HCT116 (cell line): ENCODE measurements at regions not wholly inside any gene's neighbourhood (a gene's known extent, or its start where the extent isn't known, plus 50 kb on each side); places are given as distances from the start of the nearest gene placed in this dataset.

ENCODE experiments used
- ATAC-seq: fragments of 200-7000 bp; cut with Tn5 transposase; 2 replicates; pipeline ENCODE4 v1.9.1; 2020; ENCODE audit warnings: mild to moderate bottlenecking, moderate library complexity
- BruUV-seq: library from RNA; stranded (reverse); fragments of 400-500 nt; replicated peaks from 2 replicates; lab custom pipeline; 2021; lab: Mats Ljungman, UMichigan
- CTCF ChIA-PET: fragments of 300-600 bp; sonication (Branson Sonifier 250); formaldehyde crosslinking; loops from one replicate; lab custom pipeline; 2021; ENCODE audit warnings: antibody characterized with exemption; lab: Charles Lee
- POLR2A ChIA-PET: fragments of 300-600, 350-600 bp; sonication (Branson Sonifier 250); formaldehyde crosslinking; loops from one replicate; lab custom pipeline; 2021; ENCODE audit warnings: antibody characterized with exemption; lab: Charles Lee
- RAD21 ChIA-PET, 2 experiments: fragments of 300-600 bp; sonication (Branson Sonifier 250); formaldehyde crosslinking; loops; one replicate each; lab custom pipeline; 2023; ENCODE audit warnings: low total read pairs in 2 of 2; ENCODE audit not compliant: uncharacterized antibody in 2 of 2, unreplicated experiment in 2 of 2, low non-redundant PET in 1 of 2; lab: Charles Lee
- DNase-seq: peaks from one replicate; pipeline ENCODE4 v3.0.0-alpha.2; 2010; ENCODE audit warnings: low read depth, low spot score
- H2AFZ ChIP-seq: fragments of 200-600 bp; shearing (Covaris generic), sonication (generic); 2 replicates; pipeline ENCODE4 v1.6.1; 2017; ENCODE audit warnings: low read depth, mixed run types, mixed read lengths, antibody characterized with exemption, low read length; ENCODE audit not compliant: poor library complexity, severe bottlenecking
- H3K27ac ChIP-seq: 2 replicates; pipeline ENCODE4 v1.5.1; 2012; ENCODE audit warnings: low read depth, low read length
- H3K27me3 ChIP-seq: fragments of 200-600 bp; sonication (generic); 2 replicates; pipeline ENCODE4 v1.6.1; 2016; ENCODE audit warnings: mixed run types, low read length, mixed read lengths; ENCODE audit not compliant: insufficient read depth
- H3K36me3 ChIP-seq, 2 experiments: fragments of 200-500 bp in 1 of 2; fragments of 200-600 bp in 1 of 2; sonication (Bioruptor generic) in 1 of 2; sonication (generic) in 1 of 2; 2 replicates each; pipeline versions ENCODE4 v1.5.1 to v1.6.1; 2014 to 2016; ENCODE audit warnings: low read length in 2 of 2, inconsistent platforms in 1 of 2, mixed read lengths in 1 of 2, mixed run types in 1 of 2; ENCODE audit not compliant: insufficient read depth in 2 of 2, control insufficient read depth in 1 of 2
- H3K4me1 ChIP-seq, 2 experiments: fragments of 200-600 bp in 1 of 2; sonication (generic) in 1 of 2; 2 replicates each; pipeline versions ENCODE4 v1.5.1 to v1.6.1; 2012 to 2017; ENCODE audit warnings: low read length in 2 of 2, inconsistent platforms in 1 of 2, mild to moderate bottlenecking in 1 of 2, mixed read lengths in 1 of 2, mixed run types in 1 of 2, moderate library complexity in 1 of 2; ENCODE audit not compliant: insufficient read depth in 2 of 2, control insufficient read depth in 1 of 2
- H3K4me2 ChIP-seq: fragments of 200-600 bp; sonication (generic); 2 replicates; pipeline ENCODE4 v1.6.1; 2017; ENCODE audit warnings: mixed run types, low read length, mixed read lengths
- H3K4me3 ChIP-seq, 2 experiments: fragments of 200-600 bp in 1 of 2; sonication (generic) in 1 of 2; replicated peaks in 1 of 2; 2 replicates each; pipeline ENCODE4 v1.5.1; 2011 to 2016; ENCODE audit warnings: low read length in 2 of 2, control low read depth in 1 of 2, low read depth in 1 of 2, mild to moderate bottlenecking in 1 of 2, mixed read lengths in 1 of 2, mixed run types in 1 of 2
- H3K79me2 ChIP-seq: fragments of 200-600 bp; sonication (generic); 2 replicates; pipeline ENCODE4 v1.6.1; 2017; ENCODE audit warnings: mild to moderate bottlenecking, mixed run types, low read length, moderate library complexity, mixed read lengths; ENCODE audit not compliant: insufficient read depth
- H3K9ac ChIP-seq: fragments of 200-600 bp; sonication (generic); 2 replicates; pipeline ENCODE4 v1.6.1; 2016; ENCODE audit warnings: low read length, mixed read lengths
- H3K9me2 ChIP-seq: fragments of 200-600 bp; sonication (generic), shearing (Covaris generic); 2 replicates; pipeline ENCODE4 v1.6.1; 2017; ENCODE audit warnings: mixed run types, mild to moderate bottlenecking, moderate library complexity; ENCODE audit not compliant: insufficient read depth
- H3K9me3 ChIP-seq, 2 experiments: fragments of 200-500 bp in 1 of 2; fragments of 200-600 bp in 1 of 2; sonication (Bioruptor generic) in 1 of 2; sonication (generic) in 1 of 2; 2 replicates each; pipeline ENCODE4 v1.6.1; 2014 to 2017; ENCODE audit warnings: low read length in 2 of 2, mixed read lengths in 2 of 2, inconsistent platforms in 1 of 2, low read depth in 1 of 2, mild to moderate bottlenecking in 1 of 2, mixed run types in 1 of 2, moderate library complexity in 1 of 2; ENCODE audit not compliant: control insufficient read depth in 1 of 2, insufficient read depth in 1 of 2
- H4K20me1 ChIP-seq: fragments of 200-600 bp; sonication (generic), shearing (Covaris generic); 2 replicates; pipeline ENCODE4 v1.6.1; 2017; ENCODE audit warnings: mixed run types, mild to moderate bottlenecking, moderate library complexity; ENCODE audit not compliant: insufficient read depth
- CTCF ChIP-seq, 3 experiments: fragments of 200-600 bp in 1 of 3; sonication (generic) in 1 of 3; IDR thresholded peaks in 2 of 3; conservative IDR thresholded peaks in 1 of 3; 2 replicates each; pipeline ENCODE4 v1.5.1; 2012 to 2017; ENCODE audit warnings: low read depth in 2 of 3, low read length in 2 of 3, antibody characterized with exemption in 1 of 3, borderline replicate concordance in 1 of 3, control low read depth in 1 of 3, mild to moderate bottlenecking in 1 of 3, mixed read lengths in 1 of 3, mixed run types in 1 of 3, moderate library complexity in 1 of 3; ENCODE audit not compliant: insufficient read depth in 1 of 3
- EGR1 ChIP-seq: IDR thresholded peaks from 2 replicates; pipeline ENCODE4 v1.6.1; 2012; ENCODE audit warnings: low read depth
- JUND ChIP-seq: IDR thresholded peaks from 2 replicates; pipeline ENCODE4 v1.6.1; 2012
- POLR2A ChIP-seq: IDR thresholded peaks from 2 replicates; pipeline ENCODE4 v1.7.0; 2011; ENCODE audit warnings: borderline replicate concordance; ENCODE audit not compliant: insufficient read depth, insufficient read length; ENCODE audit errors: extremely low read depth
- POLR2AphosphoS5 ChIP-seq: IDR thresholded peaks from 2 replicates; pipeline ENCODE4 v1.6.1; 2011; ENCODE audit warnings: mild to moderate bottlenecking, low read depth, low read length, moderate library complexity
- RAD21 ChIP-seq: IDR thresholded peaks from 2 replicates; pipeline ENCODE4 v1.6.1; 2012; ENCODE audit warnings: low read depth, mild to moderate bottlenecking
- SP1 ChIP-seq: IDR thresholded peaks from 2 replicates; pipeline ENCODE4 v1.6.1; 2012; ENCODE audit warnings: low read depth
- YY1 ChIP-seq: IDR thresholded peaks from 2 replicates; pipeline ENCODE4 v1.6.1; 2011; ENCODE audit warnings: low read length, low read depth, moderate library complexity, mild to moderate bottlenecking; ENCODE audit not compliant: insufficient replicate concordance; ENCODE audit errors: extremely low read depth
- ZFX ChIP-seq: fragments of 450-650 bp; IDR thresholded peaks from 2 replicates; pipeline ENCODE4 v1.6.1; 2017
- ZNF274 ChIP-seq: fragments of 200-500 bp; sonication (Bioruptor generic); IDR thresholded peaks from 2 replicates; pipeline ENCODE4 v1.6.1; 2014; ENCODE audit warnings: mild to moderate bottlenecking, low read depth, low read length, inconsistent platforms
- intact Hi-C: fragments of 100-400 bp; cut with micrococcal nuclease; formaldehyde crosslinking; loops from 2 replicates; pipeline ENCODE4 v1.10.0; 2022

GRCh38 chr5:89015409-89015808 lies 132.4 kb upstream of the MEF2C start:
- POLR2A ChIA-PET, result no interaction called here
- CTCF ChIA-PET, result no interaction called here
- no peak overlapping the region for H3K9ac ChIP-seq
- no TSS peak for BruUV-seq
- no peaks in the 10 kb centered on the region; the same call in 1 of the 2 replicates for H3K9me2 ChIP-seq
- no peaks in the 10 kb centered on the region for H3K36me3 ChIP-seq
- H3K9me3 ChIP-seq, result no peaks in the 10 kb centered on the region
- no peak for DNase-seq
- no peak overlapping the region for H3K4me2 ChIP-seq
- H2AFZ ChIP-seq, result no peak overlapping the region
- no peak overlapping the region for H3K27ac ChIP-seq
- TF ChIP-seq YY1 (no peak), JUND (no peak)
- no peaks in the 10 kb centered on the region for H3K27me3 ChIP-seq
- no peak for ATAC-seq
- no peaks in the 10 kb centered on the region for H3K4me1 ChIP-seq
- RAD21 ChIA-PET, result no interaction called here
- intact Hi-C loops, result no loop called here
- H4K20me1 ChIP-seq, result no peaks in the 10 kb centered on the region
- H3K79me2 ChIP-seq, result no peaks in the 10 kb centered on the region
- no peak overlapping the region for H3K4me3 ChIP-seq

GRCh38 chr5:89011778-89012711 lies 129.1 kb upstream of the MEF2C start:
- Histone ChIP-seq H3K27ac (no peak overlapping the region), H3K79me2 (no peaks in the 10 kb centered on the region), H3K4me2 (no peak overlapping the region), H3K4me1 (no peaks in the 10 kb centered on the region), H3K9me3 (no peaks in the 10 kb centered on the region), H3K9ac (no peak overlapping the region), H3K27me3 (no peaks in the 10 kb centered on the region), H3K36me3 (no peaks in the 10 kb centered on the region), H3K4me3 (no peak overlapping the region), H2AFZ (no peak overlapping the region), H4K20me1 (no peaks in the 10 kb centered on the region), H3K9me2 (no peaks in the 10 kb centered on the region; the same call in 1 of the 2 replicates)
- RAD21 ChIA-PET, result no interaction called here
- TF ChIP-seq SP1, result no peak
- no peak for TF ChIP-seq EGR1
- no peak for TF ChIP-seq YY1
- no peak for TF ChIP-seq POLR2AphosphoS5
- no peak for TF ChIP-seq CTCF (IDR thresholded peaks at IDR 0.05 in 2 of 3, conservative IDR thresholded peaks at IDR 0.05 in 1 of 3; ENCODE audit: borderline replicate concordance in 1 of 3, insufficient read depth in 1 of 3, low read depth in 2 of 3, low read length in 2 of 3)
- TF ChIP-seq RAD21, result no peak
- TF ChIP-seq ZNF274, result no peak
- no peak for TF ChIP-seq JUND
- no peak for TF ChIP-seq POLR2A
- no peak for TF ChIP-seq ZFX
- CTCF ChIA-PET, result no interaction called here
- POLR2A ChIA-PET, result no interaction called here
- DNase-seq, result no peak
- ATAC-seq, result no peak
- intact Hi-C loops, result no loop called here
- BruUV-seq, result no TSS peak
